Karpas-422 (cell line): ENCODE measurements at regions not wholly inside any gene's neighbourhood (a gene's known extent, or its start where the extent isn't known, plus 50 kb on each side); places are given as distances from the start of the nearest gene placed in this dataset.

ENCODE experiments used
- DNase-seq: peaks from one replicate; pipeline ENCODE4 v3.0.0-alpha.2; 2015
- H2AFZ ChIP-seq: fragments of 200-600 bp; sonication (generic); 2 replicates; pipeline ENCODE4 v1.6.1; 2014; ENCODE audit warnings: antibody characterized with exemption, low read length, mixed read lengths
- H3K27ac ChIP-seq: fragments of 200-600 bp; sonication (generic); 2 replicates; pipeline ENCODE4 v1.5.1; 2014; ENCODE audit warnings: mild to moderate bottlenecking, low read length, moderate library complexity
- H3K27me3 ChIP-seq: fragments of 200-600 bp; sonication (generic); 2 replicates; pipeline ENCODE4 v1.6.1; 2014; ENCODE audit warnings: low read length, mixed read lengths
- H3K36me3 ChIP-seq: fragments of 200-600 bp; sonication (generic); 2 replicates; pipeline ENCODE4 v1.6.1; 2014; ENCODE audit warnings: low read length, mixed read lengths; ENCODE audit not compliant: insufficient read depth
- H3K4me1 ChIP-seq: fragments of 200-600 bp; sonication (generic); 2 replicates; pipeline ENCODE4 v1.6.1; 2014; ENCODE audit warnings: mild to moderate bottlenecking, low read length, mixed read lengths
- H3K4me2 ChIP-seq: fragments of 200-600 bp; sonication (generic); 2 replicates; pipeline ENCODE4 v1.6.1; 2014; ENCODE audit warnings: low read length, low read depth, mild to moderate bottlenecking; ENCODE audit not compliant: poor library complexity, severe bottlenecking
- H3K4me3 ChIP-seq: fragments of 200-600 bp; sonication (generic); 2 replicates; pipeline ENCODE4 v1.5.1; 2014; ENCODE audit warnings: mild to moderate bottlenecking, antibody characterized with exemption, low read length, mixed read lengths
- H3K79me2 ChIP-seq: fragments of 200-600 bp; sonication (generic); 2 replicates; pipeline ENCODE4 v1.6.1; 2014; ENCODE audit warnings: mild to moderate bottlenecking, low read length, mixed read lengths
- H3K9ac ChIP-seq: fragments of 200-600 bp; sonication (generic); 2 replicates; pipeline ENCODE4 v1.6.0; 2014; ENCODE audit warnings: low read length
- H3K9me2 ChIP-seq: fragments of 200-600 bp; sonication (generic), shearing (Covaris generic); replicated peaks from 2 replicates; pipeline ENCODE4 v1.6.0; 2014; ENCODE audit warnings: mild to moderate bottlenecking, low read length, moderate library complexity; ENCODE audit not compliant: insufficient read depth
- H3K9me3 ChIP-seq: fragments of 300-700, 200-600 bp; sonication (generic); 2 replicates; pipeline ENCODE4 v1.6.1; 2014; ENCODE audit warnings: low read length, mixed read lengths
- H4K20me1 ChIP-seq: fragments of 200-600 bp; sonication (generic); 2 replicates; pipeline ENCODE4 v1.6.1; 2014; ENCODE audit warnings: mild to moderate bottlenecking, antibody characterized with exemption, low read length, low read depth; ENCODE audit not compliant: insufficient read depth

DNA sequence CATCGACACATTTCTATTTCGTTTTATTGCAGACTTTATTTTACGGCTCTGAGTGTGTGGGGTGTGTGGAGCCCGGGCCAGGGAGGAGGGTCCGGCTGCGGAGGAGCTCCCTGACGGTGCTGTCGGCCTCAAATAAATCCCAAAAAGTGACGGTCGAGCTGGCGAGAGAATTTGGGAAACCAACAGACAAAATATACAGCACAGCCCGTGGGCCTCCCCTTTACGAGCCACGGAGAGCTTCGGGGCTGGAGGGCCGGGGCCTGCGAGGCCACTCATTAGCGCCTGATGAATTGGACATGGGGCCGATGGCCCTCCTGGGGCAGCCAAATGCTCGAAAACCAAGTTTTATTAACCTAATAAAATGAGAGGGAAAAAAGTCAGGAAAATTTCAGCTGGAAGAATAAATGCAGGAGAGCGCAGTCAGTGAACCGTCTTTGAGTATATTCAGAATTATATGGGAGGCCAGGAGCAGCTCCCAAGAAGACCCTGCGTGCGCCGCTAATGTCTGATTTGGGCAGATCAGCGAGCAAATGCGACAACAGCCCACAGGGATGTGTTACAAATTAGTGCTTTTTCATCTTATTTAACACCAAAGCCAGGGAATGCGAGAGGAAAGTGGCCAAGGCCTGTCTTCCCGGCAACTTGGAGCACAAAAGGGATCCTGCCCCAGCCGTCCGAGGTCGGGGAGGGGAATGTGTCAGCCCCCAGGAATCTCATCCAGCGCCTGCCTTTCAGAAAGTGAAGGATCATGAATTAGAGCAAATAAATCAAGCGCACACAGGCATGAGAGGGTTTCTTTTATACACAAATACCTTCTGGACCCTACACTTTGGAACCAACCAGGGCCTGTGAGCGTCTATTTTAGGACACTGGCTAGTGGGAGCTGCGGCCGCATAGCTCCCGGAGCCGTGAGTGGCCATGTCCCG, 249.1 kb downstream of the C16orf95 start:
- H3K27me3 ChIP-seq: no peaks in the 10 kb centered on the region
- no peaks in the 10 kb centered on the region for H3K79me2 ChIP-seq
- H3K4me1 ChIP-seq: peaks cover 15% of the 10 kb centered on the region
- no peak overlapping the region for H3K4me2 ChIP-seq
- H4K20me1 ChIP-seq: no peaks in the 10 kb centered on the region
- H3K36me3 ChIP-seq: no peaks in the 10 kb centered on the region
- no peak overlapping the region for H3K27ac ChIP-seq
- H3K9ac ChIP-seq: no peak overlapping the region
- no peaks in the 10 kb centered on the region for H3K9me2 ChIP-seq
- H3K4me3 ChIP-seq: no peak overlapping the region
- no peak for DNase-seq
- H3K9me3 ChIP-seq: no peaks in the 10 kb centered on the region
- H2AFZ ChIP-seq: no peak overlapping the region

DNA sequence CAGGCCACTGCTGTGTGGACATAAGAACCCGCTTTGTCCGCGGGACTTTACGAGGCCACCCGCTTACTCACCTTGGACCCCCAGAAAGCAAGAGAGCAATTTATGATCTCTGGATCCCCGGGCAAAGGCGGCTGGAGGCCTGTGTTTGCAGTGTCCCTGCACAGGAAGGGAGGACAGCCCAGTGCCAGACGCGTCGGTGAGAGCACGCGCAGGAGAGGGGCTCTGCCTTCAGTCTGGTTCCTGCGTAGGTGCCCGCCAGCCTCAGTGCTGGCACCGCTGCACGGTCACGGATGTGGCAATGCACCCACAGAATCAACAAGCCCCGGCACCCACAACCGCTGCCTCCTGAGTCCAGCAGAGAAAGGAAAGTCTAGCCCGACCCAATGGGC, 248.4 kb downstream of the C16orf95 start:
- H3K27ac ChIP-seq: no peak overlapping the region
- H3K9ac ChIP-seq: no peak overlapping the region
- no peaks in the 10 kb centered on the region for H3K9me3 ChIP-seq
- DNase-seq: no peak
- H3K36me3 ChIP-seq: no peaks in the 10 kb centered on the region
- no peak overlapping the region for H3K4me3 ChIP-seq
- H3K27me3 ChIP-seq: no peaks in the 10 kb centered on the region
- H4K20me1 ChIP-seq: no peaks in the 10 kb centered on the region
- no peak overlapping the region for H3K4me2 ChIP-seq
- no peak overlapping the region for H2AFZ ChIP-seq
- H3K4me1 ChIP-seq: peaks cover 15% of the 10 kb centered on the region
- H3K79me2 ChIP-seq: no peaks in the 10 kb centered on the region
- no peaks in the 10 kb centered on the region for H3K9me2 ChIP-seq

DNA sequence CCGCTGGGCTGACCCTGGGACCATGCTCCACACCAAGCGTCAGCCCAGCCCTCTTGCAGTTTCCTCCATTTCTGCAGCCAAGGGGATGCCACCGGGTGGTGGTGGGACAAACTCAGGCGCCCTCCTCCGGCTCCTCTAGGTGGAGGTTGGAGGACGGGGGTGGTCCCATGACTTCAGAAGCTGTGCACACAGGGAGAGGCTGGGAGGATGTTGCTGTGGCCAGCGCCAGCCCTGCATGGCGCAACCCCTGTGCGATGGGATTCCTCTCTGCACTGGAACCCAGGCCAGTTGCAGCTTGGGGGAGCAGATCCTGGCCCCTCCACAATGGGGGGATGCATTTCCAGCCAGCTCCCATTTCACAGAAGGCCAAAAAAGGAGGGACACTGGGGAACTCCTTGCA, 246.5 kb downstream of the C16orf95 start:
- Histone ChIP-seq H3K36me3 (no peaks in the 10 kb centered on the region), H4K20me1 (no peaks in the 10 kb centered on the region)

DNA sequence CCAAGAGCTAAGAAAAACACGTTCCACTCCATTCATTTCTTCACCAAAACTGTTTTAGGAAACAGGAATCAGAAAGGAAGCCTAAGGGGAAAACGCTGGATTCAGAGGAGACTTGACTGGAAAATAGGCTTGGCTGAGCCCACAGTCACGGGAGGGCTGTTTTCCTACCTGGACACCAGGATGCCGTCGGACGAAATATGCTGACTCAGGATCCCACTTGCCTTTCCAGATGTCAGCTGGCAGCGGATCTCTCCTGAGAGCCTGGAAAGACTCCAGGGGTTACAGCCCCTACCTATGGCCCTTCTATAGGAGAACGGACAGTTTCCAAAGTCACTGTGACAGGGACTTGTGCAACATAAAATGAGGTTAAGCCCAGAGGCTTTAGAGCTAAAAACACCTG, 245.1 kb downstream of the C16orf95 start:
- no peak overlapping the region for H3K9ac ChIP-seq
- H3K4me3 ChIP-seq: no peak overlapping the region

More for the DNA sequence above, 246.5 kb downstream of the C16orf95 start:
- Histone ChIP-seq H2AFZ (no peak overlapping the region), H3K9me3 (no peaks in the 10 kb centered on the region), H3K9ac (no peak overlapping the region), H3K9me2 (no peaks in the 10 kb centered on the region), H3K4me3 (no peak overlapping the region), H3K27me3 (no peaks in the 10 kb centered on the region), H3K4me2 (no peak overlapping the region), H3K27ac (no peak overlapping the region), H3K4me1 (peaks cover 3% of the 10 kb centered on the region), H3K79me2 (no peaks in the 10 kb centered on the region)
- no peak for DNase-seq

DNA sequence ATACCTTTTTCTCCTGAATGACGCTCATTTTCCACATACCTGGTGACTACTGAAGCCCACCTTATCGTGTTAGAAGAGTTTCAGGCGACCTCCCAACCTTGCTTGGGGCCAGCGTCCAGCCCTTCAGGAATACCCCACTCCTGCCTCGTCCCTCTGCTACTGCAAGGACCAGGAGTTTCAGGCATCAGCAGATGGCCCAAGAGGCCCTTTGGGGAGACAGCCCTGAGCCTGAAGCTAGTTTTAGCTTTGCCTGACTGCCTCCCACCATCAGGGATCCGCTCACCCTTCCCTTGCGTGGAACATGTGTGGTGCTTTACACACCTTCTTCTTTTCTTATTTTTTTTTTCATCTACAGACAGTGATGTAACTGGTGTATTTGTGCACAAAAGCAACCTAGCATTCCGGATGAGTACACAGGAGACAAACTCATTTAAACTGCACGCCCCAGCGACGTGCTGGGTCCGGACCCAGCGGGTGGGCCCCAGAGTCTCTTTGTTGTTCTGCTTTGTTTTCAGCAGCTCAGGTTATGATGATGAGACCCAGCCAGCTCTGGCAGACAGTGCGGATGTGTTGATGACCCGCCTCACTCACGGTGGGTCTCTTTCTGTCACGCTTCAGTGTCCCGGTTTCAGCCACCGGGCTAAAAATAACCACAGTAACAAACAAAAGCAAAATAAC, 242.4 kb downstream of the C16orf95 start:
- no peaks in the 10 kb centered on the region for H3K79me2 ChIP-seq
- H3K27me3 ChIP-seq: no peaks in the 10 kb centered on the region
- no peaks in the 10 kb centered on the region for H3K36me3 ChIP-seq
- no peaks in the 10 kb centered on the region for H3K9me2 ChIP-seq
- no peaks in the 10 kb centered on the region for H4K20me1 ChIP-seq
- no peak overlapping the region for H3K9ac ChIP-seq
- H3K4me2 ChIP-seq: no peak overlapping the region
- H3K4me3 ChIP-seq: no peak overlapping the region
- H3K4me1 ChIP-seq: no peaks in the 10 kb centered on the region
- no peak overlapping the region for H2AFZ ChIP-seq
- no peaks in the 10 kb centered on the region for H3K9me3 ChIP-seq
- no peak overlapping the region for H3K27ac ChIP-seq
- DNase-seq: no peak

More for the DNA sequence above, 245.1 kb downstream of the C16orf95 start:
- no peak for DNase-seq
- Histone ChIP-seq H3K79me2 (no peaks in the 10 kb centered on the region), H3K27me3 (no peaks in the 10 kb centered on the region), H4K20me1 (no peaks in the 10 kb centered on the region), H3K4me1 (no peaks in the 10 kb centered on the region), H3K9me2 (no peaks in the 10 kb centered on the region), H3K27ac (no peak overlapping the region), H3K4me2 (no peak overlapping the region), H3K9me3 (no peaks in the 10 kb centered on the region), H2AFZ (no peak overlapping the region), H3K36me3 (no peaks in the 10 kb centered on the region)

DNA sequence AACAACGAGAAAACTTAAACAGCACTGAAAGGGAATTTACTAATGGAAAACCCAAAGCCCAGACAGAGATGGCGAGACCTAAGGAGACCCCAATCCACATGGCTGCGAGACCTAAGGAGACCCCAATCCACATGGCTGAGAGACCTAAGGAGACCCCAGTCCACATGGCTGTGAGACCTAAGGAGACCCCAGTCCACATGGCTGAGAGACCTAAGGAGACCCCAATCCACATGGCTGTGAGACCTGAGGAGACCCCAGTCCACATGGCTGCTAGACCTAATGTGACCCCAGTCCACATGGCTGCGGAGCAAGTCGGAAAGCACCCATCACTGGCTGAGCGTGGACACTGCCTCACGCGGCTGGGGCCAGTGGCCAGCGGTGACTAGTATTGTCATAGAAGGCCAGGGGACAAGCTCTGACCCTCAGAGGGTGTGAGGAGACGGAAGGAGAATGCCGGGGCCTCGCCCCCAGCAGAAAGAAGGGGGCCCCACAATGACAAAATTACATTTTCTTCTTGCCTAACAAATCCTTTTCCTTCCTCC, 241.8 kb downstream of the C16orf95 start:
- Histone ChIP-seq H2AFZ (no peak overlapping the region), H3K36me3 (no peaks in the 10 kb centered on the region), H3K4me3 (no peak overlapping the region), H3K27me3 (no peaks in the 10 kb centered on the region), H3K79me2 (no peaks in the 10 kb centered on the region), H3K4me2 (no peak overlapping the region), H4K20me1 (no peaks in the 10 kb centered on the region), H3K9ac (no peak overlapping the region), H3K27ac (no peak overlapping the region), H3K9me3 (peaks cover 4% of the 10 kb centered on the region), H3K4me1 (no peaks in the 10 kb centered on the region), H3K9me2 (no peaks in the 10 kb centered on the region)
- DNase-seq: no peak

DNA sequence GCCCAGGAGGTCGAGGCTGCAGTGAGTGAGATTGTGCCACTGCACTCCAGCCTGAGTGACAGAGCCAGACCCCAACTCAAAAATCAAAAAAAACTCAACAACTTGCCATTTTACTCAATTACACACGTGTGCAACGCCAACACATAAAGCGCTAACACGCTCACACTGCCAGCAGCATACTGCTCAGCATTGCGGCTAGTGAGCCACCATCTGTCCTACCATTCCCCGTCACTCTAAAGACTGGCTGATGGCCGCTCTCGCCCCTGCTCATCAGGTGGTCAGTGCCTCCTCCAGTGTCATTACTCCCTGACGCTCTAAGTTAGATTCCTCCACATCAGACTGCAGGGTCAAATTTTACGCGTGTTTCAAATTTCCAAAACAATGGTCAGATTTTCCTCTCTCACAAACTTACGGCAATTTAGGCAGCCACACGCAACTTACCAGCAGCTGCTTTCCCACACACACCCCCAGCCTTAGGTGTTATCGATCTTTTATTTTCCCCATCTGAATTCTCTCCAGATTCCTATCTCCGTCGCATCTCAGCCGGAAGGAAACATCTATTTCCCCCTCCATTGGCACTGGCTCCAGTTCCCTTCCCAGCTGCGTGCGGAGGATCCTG, 240.8 kb downstream of the C16orf95 start:
- H3K4me3 ChIP-seq: no peak overlapping the region
- no peak overlapping the region for H3K27ac ChIP-seq
- H3K27me3 ChIP-seq: no peaks in the 10 kb centered on the region; the same call in 1 of the 2 replicates
- H4K20me1 ChIP-seq: no peaks in the 10 kb centered on the region
- H2AFZ ChIP-seq: no peak overlapping the region
- H3K79me2 ChIP-seq: no peaks in the 10 kb centered on the region
- no peaks in the 10 kb centered on the region for H3K9me2 ChIP-seq
- H3K4me1 ChIP-seq: no peaks in the 10 kb centered on the region
- no peak for DNase-seq
- H3K9me3 ChIP-seq: peaks cover 7% of the 10 kb centered on the region
- H3K9ac ChIP-seq: no peak overlapping the region
- H3K4me2 ChIP-seq: no peak overlapping the region
- no peaks in the 10 kb centered on the region for H3K36me3 ChIP-seq
